ENCODE measurements at regions not wholly inside any gene's neighbourhood (a gene's known extent, or its start where the extent isn't known, plus 50 kb on each side); places are given as distances from the start of the nearest gene placed in this dataset.

DNA sequence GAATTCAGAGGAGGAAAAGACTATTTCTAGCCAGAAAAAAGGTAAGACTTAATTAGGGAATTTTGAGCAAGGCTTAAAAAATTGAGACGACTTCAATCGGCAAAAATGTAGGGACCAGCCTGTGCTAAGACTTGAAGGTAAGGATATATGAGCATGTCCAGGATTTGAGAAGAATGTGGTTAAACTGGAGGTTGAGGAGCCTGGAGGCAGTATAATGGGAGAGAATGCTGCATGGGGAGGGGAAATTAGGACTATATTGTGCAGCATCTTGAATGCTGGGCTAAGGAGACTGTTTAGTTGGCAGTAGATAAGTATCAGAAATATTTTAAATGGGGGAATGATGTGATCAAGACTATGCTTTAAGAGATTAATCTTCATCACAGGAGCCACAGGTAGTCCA, 53.1 kb upstream of the PCGF5 start:
- in situ Hi-C loops (cut with MboI; ENCODE audit: low sequenced_read_pairs), result no loop called here

DNA sequence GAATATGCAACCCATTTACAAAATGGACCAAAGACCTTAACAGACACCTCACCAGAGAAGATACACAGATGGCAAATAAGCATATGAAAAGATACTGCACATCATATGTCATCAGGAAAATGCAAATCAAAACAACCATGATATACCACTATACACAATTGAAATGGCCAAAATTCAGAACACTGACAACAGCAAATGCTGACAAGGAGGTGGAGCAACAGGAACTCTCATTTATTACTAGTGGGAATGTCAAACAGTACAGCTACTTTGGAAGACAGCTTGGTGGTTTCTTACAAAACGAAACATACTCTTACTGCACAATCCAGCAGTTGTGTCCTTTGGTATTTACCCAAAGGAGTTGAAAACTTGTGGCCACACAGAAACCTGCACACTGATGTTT, 50.0 kb upstream of the PCGF5 start:
- in situ Hi-C loops (cut with MboI; ENCODE audit: low sequenced_read_pairs), result no loop called here

Measured in HL-60/S4 (cell line).